Testis (tissue), 2 donors: ENCODE measurements at regions not wholly inside any gene's neighbourhood (a gene's known extent, or its start where the extent isn't known, plus 50 kb on each side); places are given as distances from the start of the nearest gene placed in this dataset.

Experiments used
- DNase-seq: peaks from one replicate; pipeline ENCODE4 v3.0.0-alpha.2; 2019
- H3K27ac ChIP-seq, 2 donors: fragments of 200-600 bp; sonication (generic); one replicate each; pipeline ENCODE4 v1.5.1; 2019
- H3K27me3 ChIP-seq: fragments of 200-600 bp; sonication (generic); one replicate; pipeline ENCODE4 v1.5.1; 2019
- H3K36me3 ChIP-seq: fragments of 200-600 bp; sonication (generic); one replicate; pipeline ENCODE4 v1.5.1; 2017; ENCODE audit warnings: low read depth; ENCODE audit errors: missing control alignments
- H3K4me1 ChIP-seq: fragments of 200-600 bp; sonication (generic); one replicate; pipeline ENCODE4 v1.5.1; 2019
- H3K4me3 ChIP-seq, 2 donors: fragments of 200-600 bp; sonication (generic); one replicate each; pipeline ENCODE4 v1.5.1; 2017 to 2019
- H3K9me3 ChIP-seq: fragments of 200-600 bp; sonication (generic); one replicate; pipeline ENCODE4 v1.5.1; 2017
- CTCF ChIP-seq, 3 experiments: fragments of 450-650 bp in 2 of 3; fragments of 200-600 bp in 1 of 3; sonication (generic) in 1 of 3; IDR thresholded peaks; one replicate each; pipeline ENCODE4 v1.5.1; 2016 to 2019; ENCODE audit warnings: antibody characterized with exemption in 3 of 3, mild to moderate bottlenecking in 2 of 3, moderate library complexity in 1 of 3
- POLR2A ChIP-seq: fragments of 450-650 bp; IDR thresholded peaks from one replicate; pipeline ENCODE4 v1.6.1; 2017; ENCODE audit warnings: antibody characterized with exemption, mild to moderate bottlenecking, moderate library complexity
- WGBS, 2 donors: methylation state at CpG; one replicate each; pipeline ENCODE4 v1.1.5; 2018; 5-methylcytosine and 5-hydroxymethylcytosine counted together
- intact Hi-C: fragments of 100-400 bp; cut with DNase I; formaldehyde crosslinking; loops from one replicate; pipeline ENCODE4 v1.15.1; 2023; ENCODE audit warnings: low total_unique reads

- no peaks in the 10 kb centered on the region for H3K36me3 ChIP-seq
- H3K27me3 ChIP-seq: no peaks in the 10 kb centered on the region
- WGBS, 2 donors: 63 to 69% methylated on average over 12 of the region's 12 CpGs
- TF ChIP-seq CTCF (IDR thresholded peaks at IDR 0.05) (no peak), POLR2A (no peak)
- peak; percentile 56 for DNase-seq
- H3K27ac ChIP-seq: no peak overlapping the region
- H3K4me3 ChIP-seq: no peak overlapping the region
- H3K4me1 ChIP-seq: peaks cover 2% of the 10 kb centered on the region
- H3K9me3 ChIP-seq: no peaks in the 10 kb centered on the region
- intact Hi-C loops: no loop called here
These were observed 131.9 kb upstream of the ZFHX3 start for GRCh38 chr16:73179705-73180331.

GRCh38 chr16:73177729-73178295 lies 129.9 kb upstream of the ZFHX3 start:
- no peak overlapping the region for H3K4me3 ChIP-seq
- no peaks in the 10 kb centered on the region for H3K27me3 ChIP-seq
- no peak for DNase-seq
- H3K9me3 ChIP-seq: no peaks in the 10 kb centered on the region
- peaks cover 8% of the 10 kb centered on the region for H3K4me1 ChIP-seq
- no peaks in the 10 kb centered on the region for H3K36me3 ChIP-seq
- no peak overlapping the region for H3K27ac ChIP-seq
- intact Hi-C loops: no loop called here
- TF ChIP-seq POLR2A (no peak), CTCF (IDR thresholded peaks at IDR 0.05) (no peak)
- WGBS, 2 donors: 83 to 93% methylated on average over 8 of the region's 8 CpGs

DNA sequence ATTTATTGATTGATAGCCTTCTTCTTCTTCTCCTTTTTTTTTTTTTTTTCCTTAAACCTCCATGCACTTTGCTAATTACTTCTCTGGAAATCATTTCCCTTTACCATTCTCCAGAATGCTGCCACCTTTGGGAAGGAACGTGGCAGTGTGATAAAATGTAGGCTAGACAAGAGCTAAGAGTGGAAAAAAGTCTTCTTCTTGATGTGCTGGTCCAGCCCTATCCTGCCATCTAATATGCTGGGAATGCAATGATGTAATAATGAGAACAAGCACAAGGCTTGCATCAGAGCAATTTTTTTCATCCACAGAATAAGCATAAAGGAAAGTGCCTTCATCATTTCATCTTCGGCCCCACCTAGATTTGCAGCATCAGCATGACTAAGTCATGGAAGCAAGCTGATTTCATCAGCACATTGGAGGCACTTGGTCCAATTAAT lies 128.7 kb upstream of the ZFHX3 start:
- H3K36me3 ChIP-seq: no peaks in the 10 kb centered on the region
- no peak for DNase-seq
- no peak overlapping the region for H3K27ac ChIP-seq
- 73 to 80% methylated on average over 2 of the region's 2 CpGs for WGBS, 2 donors
- intact Hi-C loops: no loop called here
- no peaks in the 10 kb centered on the region for H3K27me3 ChIP-seq
- peaks cover 16% of the 10 kb centered on the region for H3K4me1 ChIP-seq
- H3K9me3 ChIP-seq: no peaks in the 10 kb centered on the region
- TF ChIP-seq CTCF (IDR thresholded peaks at IDR 0.05) (no peak), POLR2A (no peak)
- H3K4me3 ChIP-seq: no peak overlapping the region

- no peak overlapping the region for H3K4me3 ChIP-seq
- intact Hi-C loops: no loop called here
- H3K27me3 ChIP-seq: no peaks in the 10 kb centered on the region
- TF ChIP-seq POLR2A (no peak), CTCF (IDR thresholded peaks at IDR 0.05) (peak in 1 of 3 experiments; percentile 15)
- WGBS, 2 donors: 10 to 18% methylated on average over 18 of the region's 18 CpGs
- no peak overlapping the region for H3K27ac ChIP-seq
- H3K4me1 ChIP-seq: peaks cover 17% of the 10 kb centered on the region
- H3K9me3 ChIP-seq: no peaks in the 10 kb centered on the region
- no peaks in the 10 kb centered on the region for H3K36me3 ChIP-seq
- no peak for DNase-seq
These were observed 125.2 kb upstream of the ZFHX3 start for GRCh38 chr16:73172973-73173709.
